ENCODE measurements at regions not wholly inside any gene's neighbourhood (a gene's known extent, or its start where the extent isn't known, plus 50 kb on each side); places are given as distances from the start of the nearest gene placed in this dataset.

- DNase-seq (ENCODE audit: low spot score), result no peak
Measured at GRCh38 chr9:36749461-36749860, 176.8 kb downstream of the MELK start.

GRCh38 chr9:36750630-36751029 is 177.9 kb downstream of the MELK start:
- TF ChIP-seq CTCF (IDR thresholded peaks at IDR 0.05; ENCODE audit: extremely low read depth, missing control alignments), result no peak

More at GRCh38 chr9:36749461-36749860, 176.8 kb downstream of the MELK start:
- TF ChIP-seq CTCF (IDR thresholded peaks at IDR 0.05; ENCODE audit: extremely low read depth, missing control alignments), result no peak

GRCh38 chr9:36755019-36755418 is 182.3 kb downstream of the MELK start:
- TF ChIP-seq CTCF (IDR thresholded peaks at IDR 0.05; ENCODE audit: extremely low read depth, missing control alignments), result no peak
- DNase-seq (ENCODE audit: low spot score), result no peak

More at GRCh38 chr9:36750630-36751029, 177.9 kb downstream of the MELK start:
- DNase-seq (ENCODE audit: low spot score), result no peak

GRCh38 chr9:36759141-36759540 is 186.4 kb downstream of the MELK start:
- no peak for TF ChIP-seq CTCF (IDR thresholded peaks at IDR 0.05; ENCODE audit: extremely low read depth, missing control alignments)
- DNase-seq (ENCODE audit: low spot score), result no peak

- no peak for DNase-seq (ENCODE audit: low spot score)
- TF ChIP-seq CTCF (IDR thresholded peaks at IDR 0.05; ENCODE audit: extremely low read depth, missing control alignments), result no peak
Measured at GRCh38 chr9:36759976-36760375, 187.3 kb downstream of the MELK start.

- no peak for DNase-seq (ENCODE audit: low spot score)
- TF ChIP-seq CTCF (IDR thresholded peaks at IDR 0.05; ENCODE audit: extremely low read depth, missing control alignments), result no peak
Measured at GRCh38 chr9:36760667-36761420, 188.1 kb downstream of the MELK start.

GRCh38 chr9:36762958-36763357 is 190.3 kb downstream of the MELK start:
- no peak for TF ChIP-seq CTCF (IDR thresholded peaks at IDR 0.05; ENCODE audit: extremely low read depth, missing control alignments)
- DNase-seq (ENCODE audit: low spot score), result no peak
